Central memory CD8-positive, alpha-beta T cell (primary cell): ENCODE measurements at regions not wholly inside any gene's neighbourhood (a gene's known extent, or its start where the extent isn't known, plus 50 kb on each side); places are given as distances from the start of the nearest gene placed in this dataset.
"Not testable (repeated sequence)": the region's sequence is repeated elsewhere in the genome, so short reads cannot be mapped to it uniquely, and the experiment has no call there.

ENCODE experiments used
- ATAC-seq: fragments of 150-1000 bp; cut with Tn5 transposase; replicated peaks from 2 replicates; pipeline ENCODE4 v1.10.0; 2022; ENCODE audit warnings: mild to moderate bottlenecking, moderate FRiP score, moderate number of reproducible peaks; ENCODE audit not compliant: poor library complexity, severe bottlenecking; ENCODE audit errors: extremely low read depth
- DNase-seq, 2 donors: peaks; one replicate each; pipeline ENCODE4 v3.0.0; 2021; ENCODE audit warnings: low spot score in 2 of 2
- H3K27ac Mint-ChIP-seq: one replicate; pipeline ENCODE4 v1.8.0; 2022; ENCODE audit warnings: low read depth, mild to moderate bottlenecking, moderate library complexity, mixed read lengths
- H3K27me3 Mint-ChIP-seq: one replicate; pipeline ENCODE4 v1.8.0; 2022; ENCODE audit warnings: mixed read lengths
- H3K36me3 Mint-ChIP-seq: one replicate; pipeline ENCODE4 v1.8.0; 2022; ENCODE audit warnings: mild to moderate bottlenecking, moderate library complexity, mixed read lengths; ENCODE audit not compliant: insufficient read depth
- H3K4me1 Mint-ChIP-seq: one replicate; pipeline ENCODE4 v1.8.0; 2022; ENCODE audit warnings: mixed read lengths
- H3K4me3 Mint-ChIP-seq: one replicate; pipeline ENCODE4 v1.8.0; 2022; ENCODE audit warnings: mild to moderate bottlenecking, moderate library complexity, mixed read lengths
- H3K9me3 Mint-ChIP-seq: one replicate; pipeline ENCODE4 v1.8.0; 2022; ENCODE audit warnings: mixed read lengths

GRCh38 chr9:75814667-75815066 lies 75.8 kb upstream of the PCSK5 start:
- no peak overlapping the region for H3K27ac Mint-ChIP-seq
- no peaks in the 10 kb centered on the region for H3K4me1 Mint-ChIP-seq
- H3K4me3 Mint-ChIP-seq, result no peak overlapping the region
- peaks cover 14% of the 10 kb centered on the region for H3K9me3 Mint-ChIP-seq
- H3K27me3 Mint-ChIP-seq, result no peaks in the 10 kb centered on the region
- ATAC-seq (no peak), DNase-seq (no peak)
- H3K36me3 Mint-ChIP-seq, result peaks cover 1% of the 10 kb centered on the region

- not testable (repeated sequence) for H3K27me3 Mint-ChIP-seq, H3K36me3 Mint-ChIP-seq, H3K4me3 Mint-ChIP-seq, DNase-seq, H3K4me1 Mint-ChIP-seq, H3K27ac Mint-ChIP-seq, ATAC-seq
- H3K9me3 Mint-ChIP-seq, result peaks cover 16% of the 10 kb centered on the region
Observed at GRCh38 chr9:75820471-75821115, 69.9 kb upstream of the PCSK5 start.

GRCh38 chr9:75823151-75823550 lies 67.3 kb upstream of the PCSK5 start:
- DNase-seq (no peak), ATAC-seq (no peak)
- H3K9me3 Mint-ChIP-seq, result peaks cover 21% of the 10 kb centered on the region
- no peaks in the 10 kb centered on the region for H3K4me1 Mint-ChIP-seq
- no peak overlapping the region for H3K27ac Mint-ChIP-seq
- H3K27me3 Mint-ChIP-seq, result peaks cover 9% of the 10 kb centered on the region
- no peaks in the 10 kb centered on the region for H3K36me3 Mint-ChIP-seq
- H3K4me3 Mint-ChIP-seq, result no peak overlapping the region

- no peak overlapping the region for H3K27ac Mint-ChIP-seq
- peaks cover 21% of the 10 kb centered on the region for H3K9me3 Mint-ChIP-seq
- DNase-seq (no peak), ATAC-seq (no peak)
- no peaks in the 10 kb centered on the region for H3K36me3 Mint-ChIP-seq
- H3K4me1 Mint-ChIP-seq, result no peaks in the 10 kb centered on the region
- peaks cover 9% of the 10 kb centered on the region for H3K27me3 Mint-ChIP-seq
- H3K4me3 Mint-ChIP-seq, result no peak overlapping the region
Observed at GRCh38 chr9:75824816-75825568, 65.5 kb upstream of the PCSK5 start.

GRCh38 chr9:75826314-75826713 lies 64.2 kb upstream of the PCSK5 start:
- Mint-ChIP-seq H3K36me3 (no peaks in the 10 kb centered on the region), H3K27me3 (peaks cover 9% of the 10 kb centered on the region), H3K4me1 (no peaks in the 10 kb centered on the region), H3K27ac (no peak overlapping the region), H3K9me3 (peaks cover 16% of the 10 kb centered on the region), H3K4me3 (no peak overlapping the region)
- no peak for DNase-seq
- ATAC-seq, result no peak

- DNase-seq (no peak), ATAC-seq (no peak)
- no peaks in the 10 kb centered on the region for H3K36me3 Mint-ChIP-seq
- no peaks in the 10 kb centered on the region for H3K4me1 Mint-ChIP-seq
- H3K27me3 Mint-ChIP-seq, result no peaks in the 10 kb centered on the region
- H3K9me3 Mint-ChIP-seq, result peaks cover 7% of the 10 kb centered on the region
- no peak overlapping the region for H3K4me3 Mint-ChIP-seq
- no peak overlapping the region for H3K27ac Mint-ChIP-seq
Observed at GRCh38 chr9:75830303-75830702, 60.2 kb upstream of the PCSK5 start.

GRCh38 chr9:75833778-75834177 lies 56.7 kb upstream of the PCSK5 start:
- ATAC-seq, result no peak
- H3K4me3 Mint-ChIP-seq, result no peak overlapping the region
- DNase-seq, result no peak
- H3K36me3 Mint-ChIP-seq, result no peaks in the 10 kb centered on the region
- H3K9me3 Mint-ChIP-seq, result no peaks in the 10 kb centered on the region
- no peaks in the 10 kb centered on the region for H3K27me3 Mint-ChIP-seq
- no peak overlapping the region for H3K27ac Mint-ChIP-seq
- no peaks in the 10 kb centered on the region for H3K4me1 Mint-ChIP-seq

GRCh38 chr9:75834878-75835277 lies 55.6 kb upstream of the PCSK5 start:
- Mint-ChIP-seq H3K27ac (no peak overlapping the region), H3K27me3 (no peaks in the 10 kb centered on the region), H3K9me3 (no peaks in the 10 kb centered on the region), H3K36me3 (no peaks in the 10 kb centered on the region), H3K4me3 (no peak overlapping the region), H3K4me1 (no peaks in the 10 kb centered on the region)
- ATAC-seq (no peak), DNase-seq (no peak)
